GM13977 (cell line): ENCODE measurements at regions not wholly inside any gene's neighbourhood (a gene's known extent, or its start where the extent isn't known, plus 50 kb on each side); places are given as distances from the start of the nearest gene placed in this dataset.

ENCODE experiments used
- DNase-seq: peaks from one replicate; pipeline ENCODE4 v3.0.0; 2012; ENCODE audit warnings: low spot score
- CTCF ChIP-seq: IDR thresholded peaks from 2 replicates; pipeline ENCODE4 v1.5.1; 2012; ENCODE audit warnings: mild to moderate bottlenecking, control low read depth; ENCODE audit not compliant: insufficient read depth; ENCODE audit errors: extremely low read depth, missing control alignments
- in situ Hi-C: fragments of 300-500 bp; cut with MboI; formaldehyde crosslinking; loops from one replicate; pipeline ENCODE4 v1.12.0; 2022; ENCODE audit warnings: low sequenced_read_pairs, low pct_unique_long_range_greater_than_20kb, mixed read lengths, inconsistent platforms; ENCODE audit not compliant: unreplicated experiment

- in situ Hi-C loops = no loop called here
- no peak for TF ChIP-seq CTCF
- no peak for DNase-seq
These were observed 908.1 kb downstream of the GALC start for GRCh38 chr14:87084908-87085307.

GRCh38 chr14:87082917-87083316, 910.1 kb downstream of the GALC start:
- DNase-seq = no peak
- no peak for TF ChIP-seq CTCF

GRCh38 chr14:87081004-87081403, 912.0 kb downstream of the GALC start:
- no peak for TF ChIP-seq CTCF
- DNase-seq = no peak
- in situ Hi-C loops = no loop called here

More at GRCh38 chr14:87082917-87083316, 910.1 kb downstream of the GALC start:
- in situ Hi-C loops = no loop called here

- TF ChIP-seq CTCF = no peak
- no peak for DNase-seq
- in situ Hi-C loops = no loop called here
These were observed 912.8 kb downstream of the GALC start for GRCh38 chr14:87080146-87080545.

- in situ Hi-C loops = no loop called here
- no peak for DNase-seq
- no peak for TF ChIP-seq CTCF
These were observed 913.6 kb downstream of the GALC start for GRCh38 chr14:87079416-87079815.

GRCh38 chr14:87076922-87077321, 916.1 kb downstream of the GALC start:
- no peak for TF ChIP-seq CTCF
- no peak for DNase-seq
- in situ Hi-C loops = no loop called here

GRCh38 chr14:87076146-87076545, 916.8 kb downstream of the GALC start:
- in situ Hi-C loops = no loop called here
- DNase-seq = no peak
- no peak for TF ChIP-seq CTCF
